H9 (cell line): ENCODE measurements at regions not wholly inside any gene's neighbourhood (a gene's known extent, or its start where the extent isn't known, plus 50 kb on each side); places are given as distances from the start of the nearest gene placed in this dataset.
"Not testable (repeated sequence)": the region's sequence is repeated elsewhere in the genome, so short reads cannot be mapped to it uniquely, and the experiment has no call there.

Experiments
- DNase-seq: peaks from one replicate; pipeline ENCODE4 v3.0.0-alpha.2; 2017
- H2AFZ ChIP-seq: one replicate; pipeline ENCODE4 v1.6.1; 2013; ENCODE audit warnings: mild to moderate bottlenecking, low read length, control low read depth, moderate library complexity
- H2AK5ac ChIP-seq: 2 replicates; pipeline ENCODE4 v1.6.1; 2013; ENCODE audit warnings: low read length, control low read depth, mixed read lengths; ENCODE audit not compliant: insufficient read length
- H2BK120ac ChIP-seq: one replicate; pipeline ENCODE4 v1.6.1; 2013; ENCODE audit warnings: low read depth, mild to moderate bottlenecking, low read length, control low read depth, inconsistent platforms; ENCODE audit not compliant: poor library complexity, severe bottlenecking
- H2BK12ac ChIP-seq: 2 replicates; pipeline ENCODE4 v1.6.1; 2013; ENCODE audit warnings: low read length, control low read depth, mixed read lengths, low read depth; ENCODE audit not compliant: insufficient read length
- H2BK15ac ChIP-seq: 2 replicates; pipeline ENCODE4 v1.6.1; 2013; ENCODE audit warnings: low read depth, low read length, control low read depth
- H2BK20ac ChIP-seq: one replicate; pipeline ENCODE4 v1.6.1; 2013; ENCODE audit warnings: low read depth, mild to moderate bottlenecking, low read length, control low read depth, inconsistent platforms; ENCODE audit not compliant: poor library complexity, severe bottlenecking
- H2BK5ac ChIP-seq: 2 replicates; pipeline ENCODE4 v1.6.1; 2013; ENCODE audit warnings: low read length, control low read depth, mixed read lengths; ENCODE audit not compliant: insufficient read length
- H3K14ac ChIP-seq: 2 replicates; pipeline ENCODE4 v1.6.1; 2013; ENCODE audit warnings: low read length, control low read depth; ENCODE audit not compliant: insufficient read depth
- H3K18ac ChIP-seq: 2 replicates; pipeline ENCODE4 v1.6.1; 2013; ENCODE audit warnings: low read depth, mild to moderate bottlenecking, mixed read lengths, low read length, control low read depth; ENCODE audit not compliant: insufficient read length
- H3K23ac ChIP-seq: 2 replicates; pipeline ENCODE4 v1.6.1; 2013; ENCODE audit warnings: low read length, control low read depth, mixed read lengths, low read depth; ENCODE audit not compliant: insufficient read length
- H3K23me2 ChIP-seq: 2 replicates; pipeline ENCODE4 v1.6.1; 2013; ENCODE audit warnings: low read depth, mild to moderate bottlenecking, mixed read lengths, low read length, control low read depth; ENCODE audit not compliant: insufficient read length, poor library complexity, severe bottlenecking
- H3K27ac ChIP-seq: 2 replicates; pipeline ENCODE4 v1.5.1; 2013; ENCODE audit warnings: low read length, control low read depth, mixed read lengths, low read depth; ENCODE audit not compliant: insufficient read length
- H3K27me3 ChIP-seq: 2 replicates; pipeline ENCODE4 v1.6.1; 2013; ENCODE audit warnings: low read length, control low read depth, inconsistent platforms; ENCODE audit not compliant: insufficient read depth
- H3K4ac ChIP-seq: 2 replicates; pipeline ENCODE4 v1.6.1; 2013; ENCODE audit warnings: low read depth, mild to moderate bottlenecking, control low read depth, inconsistent platforms, low read length, moderate library complexity
- H3K4me1 ChIP-seq: 2 replicates; pipeline ENCODE4 v1.6.1; 2013; ENCODE audit warnings: low read length, control low read depth, inconsistent platforms; ENCODE audit not compliant: insufficient read depth
- H3K4me2 ChIP-seq: 2 replicates; pipeline ENCODE4 v1.6.1; 2013; ENCODE audit warnings: low read length, control low read depth, mixed read lengths; ENCODE audit not compliant: insufficient read length, insufficient read depth
- H3K56ac ChIP-seq: 2 replicates; pipeline ENCODE4 v1.6.1; 2013; ENCODE audit warnings: low read depth, mild to moderate bottlenecking, mixed read lengths, low read length, control low read depth; ENCODE audit not compliant: insufficient read length
- H3K79me1 ChIP-seq: 2 replicates; pipeline ENCODE4 v1.6.1; 2013; ENCODE audit warnings: low read depth, mild to moderate bottlenecking, moderate library complexity, low read length, control low read depth, inconsistent platforms; ENCODE audit not compliant: insufficient read depth, poor library complexity, severe bottlenecking
- H3K79me2 ChIP-seq: 2 replicates; pipeline ENCODE4 v1.6.1; 2013; ENCODE audit warnings: low read length, control low read depth, inconsistent platforms; ENCODE audit not compliant: insufficient read depth
- H3K9ac ChIP-seq: 2 replicates; pipeline ENCODE4 v1.6.1; 2013; ENCODE audit warnings: low read length, control low read depth, mixed read lengths; ENCODE audit not compliant: insufficient read length; ENCODE audit errors: extremely low read depth
- H3K9me3 ChIP-seq: one replicate; pipeline ENCODE4 v1.6.1; 2013; ENCODE audit warnings: low read depth, low read length, inconsistent platforms; ENCODE audit not compliant: control insufficient read depth
- H3T11ph ChIP-seq: one replicate; pipeline ENCODE4 v1.6.1; 2013; ENCODE audit warnings: mild to moderate bottlenecking, low read length, control low read depth, inconsistent platforms
- H4K20me1 ChIP-seq: one replicate; pipeline ENCODE4 v1.6.1; 2013; ENCODE audit not compliant: control insufficient read depth, insufficient read length, insufficient read depth
- H4K5ac ChIP-seq: 2 replicates; pipeline ENCODE4 v1.6.1; 2013; ENCODE audit warnings: low read depth, mild to moderate bottlenecking, mixed read lengths, low read length, control low read depth; ENCODE audit not compliant: insufficient read length
- H4K8ac ChIP-seq: replicated peaks from 2 replicates; pipeline ENCODE4 v1.6.1; 2013; ENCODE audit warnings: low read length, control low read depth, mixed read lengths, low read depth; ENCODE audit not compliant: insufficient read length
- H4K91ac ChIP-seq: 2 replicates; pipeline ENCODE4 v1.6.1; 2013; ENCODE audit warnings: low read depth, mild to moderate bottlenecking, moderate library complexity, mixed read lengths, low read length, control low read depth; ENCODE audit not compliant: insufficient read length
- H3K27ac Mint-ChIP-seq, 3 experiments: 2 replicates in 2 of 3; 3 replicates in 1 of 3; pipeline ENCODE4 v1.8.0; 2020 to 2021; ENCODE audit warnings: mixed read lengths in 3 of 3, mild to moderate bottlenecking in 1 of 3, moderate library complexity in 1 of 3
- H3K27me3 Mint-ChIP-seq: 2 replicates; pipeline ENCODE4 v1.8.0; 2021; ENCODE audit warnings: low read depth, mild to moderate bottlenecking, moderate library complexity, mixed read lengths
- H3K36me3 Mint-ChIP-seq, 3 experiments: 2 replicates in 2 of 3; 3 replicates in 1 of 3; pipeline ENCODE4 v1.8.0; 2020 to 2021; ENCODE audit warnings: low read depth in 3 of 3, mixed read lengths in 3 of 3; ENCODE audit not compliant: insufficient read depth in 1 of 3
- H3K4me1 Mint-ChIP-seq, 2 experiments: 2 replicates each; pipeline ENCODE4 v1.8.0; 2020; ENCODE audit warnings: mixed read lengths in 2 of 2
- H3K4me3 Mint-ChIP-seq, 2 experiments: 2 replicates in 1 of 2; 3 replicates in 1 of 2; pipeline ENCODE4 v1.8.0; 2020 to 2021; ENCODE audit warnings: mild to moderate bottlenecking in 2 of 2, mixed read lengths in 2 of 2, moderate library complexity in 1 of 2
- H3K9me3 Mint-ChIP-seq, 2 experiments: 2 replicates in 1 of 2; 3 replicates in 1 of 2; pipeline ENCODE4 v1.8.0; 2020; ENCODE audit warnings: mild to moderate bottlenecking in 2 of 2, mixed read lengths in 2 of 2, moderate library complexity in 1 of 2
- CTCF ChIP-seq: fragments of 200-600 bp; sonication (generic); conservative IDR thresholded peaks from 3 replicates; pipeline ENCODE4 v1.8.0; 2021; ENCODE audit warnings: antibody characterized with exemption, mild to moderate bottlenecking
- WGBS: extraction: QIAGEN DNeasy Blood & Tissue Kit; methylation state at CpG from one replicate; pipeline ENCODE4 v1.1.7; 2013; ENCODE audit warnings: missing lambda C conversion rate, low lambda C conversion rate, mixed read lengths; ENCODE audit not compliant: insufficient read length; ENCODE audit errors: extremely low coverage; 5-methylcytosine and 5-hydroxymethylcytosine counted together

GRCh38 chr2:21203976-21204375 is 80.2 kb downstream of the TDRD15 start:
- Histone ChIP-seq H2BK15ac (no peak overlapping the region), H3K79me2 (no peaks in the 10 kb centered on the region), H3K23ac (no peak overlapping the region), H3K23me2 (no peaks in the 10 kb centered on the region), H4K5ac (no peak overlapping the region), H3K56ac (no peak overlapping the region), H2BK5ac (no peak overlapping the region), H3K9me3 (no peaks in the 10 kb centered on the region), H2BK20ac (no peak overlapping the region), H2AK5ac (no peak overlapping the region), H3K18ac (no peak overlapping the region), H3K27me3 (no peaks in the 10 kb centered on the region), H3K27ac (no peak overlapping the region), H4K91ac (no peak overlapping the region), H3K4me1 (no peaks in the 10 kb centered on the region), H3T11ph (no peak overlapping the region), H3K79me1 (no peaks in the 10 kb centered on the region), H2BK120ac (no peak overlapping the region), H3K4me2 (no peak overlapping the region), H3K14ac (no peak overlapping the region), H4K8ac (no peak overlapping the region), H4K20me1 (no peaks in the 10 kb centered on the region), H3K4ac (no peak overlapping the region), H2BK12ac (no peak overlapping the region), H2AFZ (no peak overlapping the region), H3K9ac (no peak overlapping the region)
- Mint-ChIP-seq H3K4me1 (no peaks in the 10 kb centered on the region), H3K36me3 (no peaks in the 10 kb centered on the region), H3K9me3 (no peaks in the 10 kb centered on the region), H3K27me3 (no peaks in the 10 kb centered on the region), H3K27ac (no peak overlapping the region), H3K4me3 (no peak overlapping the region)
- no peak for TF ChIP-seq CTCF
- no peak for DNase-seq

GRCh38 chr2:21214085-21214484 is 90.3 kb downstream of the TDRD15 start:
- H3K79me2 ChIP-seq, H4K8ac ChIP-seq, H3K27me3 Mint-ChIP-seq, H3K9ac ChIP-seq, H3K4me1 Mint-ChIP-seq, H2BK20ac ChIP-seq, H3K79me1 ChIP-seq, H3K23me2 ChIP-seq, H2BK15ac ChIP-seq, DNase-seq, H4K5ac ChIP-seq, H3K27ac Mint-ChIP-seq, H3K4me1 ChIP-seq, H3K36me3 Mint-ChIP-seq, H3K27me3 ChIP-seq, H3K27ac ChIP-seq, H3K4me3 Mint-ChIP-seq, H3K4me2 ChIP-seq, H2AK5ac ChIP-seq, H3K9me3 Mint-ChIP-seq, H3K14ac ChIP-seq, H2AFZ ChIP-seq, H3K9me3 ChIP-seq, H3K4ac ChIP-seq, H3T11ph ChIP-seq, H2BK5ac ChIP-seq, H4K91ac ChIP-seq, H2BK12ac ChIP-seq, H3K23ac ChIP-seq, H3K18ac ChIP-seq, H2BK120ac ChIP-seq, H3K56ac ChIP-seq, H4K20me1 ChIP-seq: not testable (repeated sequence)
- no CpG with 5 or more reads among the region's 10 CpGs for WGBS
